ENCODE measurements at regions not wholly inside any gene's neighbourhood (a gene's known extent, or its start where the extent isn't known, plus 50 kb on each side); places are given as distances from the start of the nearest gene placed in this dataset.

- no peak for TF ChIP-seq SUZ12 (IDR thresholded peaks at IDR 0.05; ENCODE audit: extremely low read depth, insufficient read depth, insufficient read length)
- no peak for TF ChIP-seq ZNF274 (IDR thresholded peaks at IDR 0.05; ENCODE audit: low read depth, low read length)
These were observed 244.6 kb downstream of the LACC1 start for GRCh38 chr13:44124352-44124751.
